HEK293T (cell line): ENCODE measurements at regions not wholly inside any gene's neighbourhood (a gene's known extent, or its start where the extent isn't known, plus 50 kb on each side); places are given as distances from the start of the nearest gene placed in this dataset.

ENCODE experiments used
- CTCF ChIA-PET: fragments of 350-600 bp; formaldehyde crosslinking; extraction: SDS; loops from one replicate; lab custom pipeline; 2021; ENCODE audit warnings: antibody characterized with exemption, inconsistent platforms; lab: Yijun Ruan, JAX
- POLR2A ChIA-PET: fragments of 350-600 bp; formaldehyde crosslinking; extraction: SDS; loops from one replicate; lab custom pipeline; 2020; ENCODE audit warnings: antibody characterized with exemption, inconsistent platforms; lab: Yijun Ruan, JAX
- DNase-seq: peaks from one replicate; pipeline ENCODE4 v3.0.0; 2012; ENCODE audit warnings: mixed read lengths; ENCODE audit errors: extremely low spot score
- ARNT ChIP-seq: fragments of 450-650 bp; IDR thresholded peaks from 2 replicates; pipeline ENCODE4 v1.6.1; 2017; ENCODE audit warnings: mild to moderate bottlenecking
- BHLHE40 ChIP-seq: fragments of 450-650 bp; IDR thresholded peaks from 2 replicates; pipeline ENCODE4 v1.6.1; 2016; ENCODE audit warnings: mild to moderate bottlenecking, moderate library complexity, borderline replicate concordance
- CTBP1 ChIP-seq: fragments of 450-650 bp; IDR thresholded peaks from 2 replicates; pipeline ENCODE4 v1.6.1; 2016; ENCODE audit warnings: borderline replicate concordance
- ELF4 ChIP-seq: fragments of 450-650 bp; IDR thresholded peaks from 2 replicates; pipeline ENCODE4 v1.6.1; 2017; ENCODE audit warnings: antibody characterized with exemption
- FOXA1 ChIP-seq: fragments of 450-650 bp; IDR thresholded peaks from 2 replicates; pipeline ENCODE4 v1.6.1; 2016; ENCODE audit warnings: mild to moderate bottlenecking
- FOXK2 ChIP-seq: fragments of 450-650 bp; IDR thresholded peaks from 2 replicates; pipeline ENCODE4 v1.6.1; 2016; ENCODE audit warnings: mild to moderate bottlenecking
- FOXM1 ChIP-seq: fragments of 450-650 bp; IDR thresholded peaks from 2 replicates; pipeline ENCODE4 v1.6.1; 2017; ENCODE audit warnings: mild to moderate bottlenecking, borderline replicate concordance
- HDGF ChIP-seq: fragments of 450-650 bp; IDR thresholded peaks from 2 replicates; pipeline ENCODE4 v1.6.1; 2017; ENCODE audit warnings: antibody characterized with exemption, borderline replicate concordance
- L3MBTL2 ChIP-seq: fragments of 450-650 bp; conservative IDR thresholded peaks from 2 replicates; pipeline ENCODE4 v1.6.1; 2016; ENCODE audit warnings: mild to moderate bottlenecking
- LEF1 ChIP-seq: fragments of 450-650 bp; IDR thresholded peaks from 2 replicates; pipeline ENCODE4 v1.6.1; 2017; ENCODE audit warnings: mild to moderate bottlenecking, borderline replicate concordance
- NFRKB ChIP-seq: fragments of 450-650 bp; IDR thresholded peaks from 2 replicates; pipeline ENCODE4 v1.6.1; 2016; ENCODE audit warnings: mild to moderate bottlenecking, moderate library complexity
- PKNOX1 ChIP-seq: fragments of 450-650 bp; IDR thresholded peaks from 2 replicates; pipeline ENCODE4 v1.6.1; 2016
- SP1 ChIP-seq: fragments of 450-650 bp; IDR thresholded peaks from 2 replicates; pipeline ENCODE4 v1.6.1; 2017
- SUZ12 ChIP-seq: fragments of 450-650 bp; IDR thresholded peaks from 2 replicates; pipeline ENCODE4 v1.6.1; 2016; ENCODE audit warnings: mild to moderate bottlenecking
- TARDBP ChIP-seq: fragments of 450-650 bp; IDR thresholded peaks from 2 replicates; pipeline ENCODE4 v1.6.1; 2016
- ZNF384 ChIP-seq: fragments of 450-650 bp; IDR thresholded peaks from 2 replicates; pipeline ENCODE4 v1.6.1; 2016

- TF ChIP-seq TARDBP (no peak), NFRKB (no peak), LEF1 (no peak), L3MBTL2 (no peak), FOXM1 (no peak), ELF4 (no peak), CTBP1 (no peak), FOXA1 (no peak), HDGF (no peak), SUZ12 (no peak), FOXK2 (no peak), SP1 (no peak), ARNT (no peak), ZNF384 (no peak), BHLHE40 (no peak), PKNOX1 (no peak)
- no peak for DNase-seq
- ChIA-PET CTCF (no interaction called here), POLR2A (interaction anchor here (1.0 kb wide), 1 partner anchor 91 kb away, joined by 3 read pairs; no protein-coding TSS in a partner anchor)
These were observed 55.8 kb upstream of the CPEB4 start for GRCh38 chr5:173832386-173832785.

- ChIA-PET CTCF (interaction anchor here (0.7 kb wide), 1 partner anchor 971 kb away, joined by 3 read pairs; no protein-coding TSS in a partner anchor), POLR2A (interaction anchor here (1.3 kb wide), 1 partner anchor 55 kb away, joined by 3 read pairs; the partner anchor contains the start of gene CPEB4)
- DNase-seq, result no peak
- no peak for TF ChIP-seq ZNF384
- no peak for TF ChIP-seq PKNOX1
- no peak for TF ChIP-seq HDGF
- no peak for TF ChIP-seq BHLHE40
- TF ChIP-seq FOXA1, result no peak
- TF ChIP-seq NFRKB, result no peak
- no peak for TF ChIP-seq FOXM1
- TF ChIP-seq L3MBTL2, result no peak
- no peak for TF ChIP-seq CTBP1
- TF ChIP-seq SUZ12, result no peak
- no peak for TF ChIP-seq ELF4
- no peak for TF ChIP-seq LEF1
- TF ChIP-seq ARNT, result no peak
- no peak for TF ChIP-seq SP1
- TF ChIP-seq FOXK2, result no peak
- TF ChIP-seq TARDBP, result no peak
These were observed 54.8 kb upstream of the CPEB4 start for GRCh38 chr5:173833196-173833985.

- no peak for DNase-seq
- ChIA-PET CTCF (interaction anchor here (0.7 to 1.0 kb wide), 2 partner anchors 92 to 971 kb away, joined by 3 read pairs; no protein-coding TSS in a partner anchor), POLR2A (interaction anchor here (1.3 kb wide), 1 partner anchor 54 kb away, joined by 3 read pairs; the partner anchor contains the start of gene CPEB4)
- TF ChIP-seq PKNOX1 (no peak), L3MBTL2 (no peak), FOXK2 (no peak), FOXA1 (no peak), ZNF384 (no peak), FOXM1 (no peak), NFRKB (no peak), CTBP1 (no peak), BHLHE40 (no peak), ELF4 (no peak), HDGF (no peak), ARNT (no peak)
These were observed 53.9 kb upstream of the CPEB4 start for GRCh38 chr5:173834071-173834771.

- DNase-seq, result no peak
- ChIA-PET CTCF (no interaction called here), POLR2A (interaction anchor here (0.8 kb wide), 1 partner anchor 53 kb away, joined by 3 read pairs; the partner anchor contains the start of gene CPEB4)
- TF ChIP-seq ZNF384 (no peak), SUZ12 (no peak), CTBP1 (no peak), FOXA1 (no peak), ELF4 (no peak), TARDBP (no peak), FOXM1 (no peak), ARNT (no peak), BHLHE40 (no peak), L3MBTL2 (no peak), NFRKB (no peak), HDGF (no peak), FOXK2 (no peak)
These were observed 53.0 kb upstream of the CPEB4 start for GRCh38 chr5:173835131-173835530.

GRCh38 chr5:173835661-173836060, 52.5 kb upstream of the CPEB4 start:
- TF ChIP-seq ARNT (no peak), ELF4 (no peak), CTBP1 (no peak), HDGF (no peak), SUZ12 (no peak), FOXA1 (no peak), FOXM1 (no peak), ZNF384 (no peak), FOXK2 (no peak), L3MBTL2 (no peak), PKNOX1 (no peak), LEF1 (no peak), BHLHE40 (no peak)
- no peak for DNase-seq
- POLR2A ChIA-PET, result interaction anchor here (0.8 kb wide), 1 partner anchor 52 kb away, joined by 3 read pairs; the partner anchor contains the start of gene CPEB4
- CTCF ChIA-PET, result no interaction called here
